Germinal center (tissue), 1 donor: ENCODE measurements at regions not wholly inside any gene's neighbourhood (a gene's known extent, or its start where the extent isn't known, plus 50 kb on each side); places are given as distances from the start of the nearest gene placed in this dataset.
"Not testable (repeated sequence)": the region's sequence is repeated elsewhere in the genome, so short reads cannot be mapped to it uniquely, and the experiment has no call there.

Source experiments
- DNase-seq: peaks from one replicate; pipeline ENCODE4 v3.0.0; 2012; ENCODE audit warnings: mixed read lengths, low spot score

DNA sequence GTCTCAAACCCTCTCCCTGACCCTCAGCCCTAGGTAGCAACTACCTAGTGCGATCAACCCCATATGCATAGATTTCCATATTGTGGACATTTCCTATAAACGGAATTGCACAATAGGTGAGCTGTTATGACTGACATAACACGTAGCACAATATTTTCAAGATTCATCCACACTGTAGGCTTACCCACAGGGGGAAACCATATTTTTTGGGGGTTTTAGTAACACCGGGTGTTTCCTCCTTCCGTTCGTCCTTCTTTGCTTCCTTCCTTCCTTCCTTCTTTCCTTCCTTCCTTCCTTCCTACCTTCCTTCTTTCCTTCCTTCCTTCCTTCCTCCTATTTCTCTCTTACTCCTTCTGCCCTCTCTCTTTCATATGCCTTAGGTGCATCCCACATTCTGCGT is 524.2 kb downstream of the CWH43 start:
- peak; percentile 4 for DNase-seq

DNA sequence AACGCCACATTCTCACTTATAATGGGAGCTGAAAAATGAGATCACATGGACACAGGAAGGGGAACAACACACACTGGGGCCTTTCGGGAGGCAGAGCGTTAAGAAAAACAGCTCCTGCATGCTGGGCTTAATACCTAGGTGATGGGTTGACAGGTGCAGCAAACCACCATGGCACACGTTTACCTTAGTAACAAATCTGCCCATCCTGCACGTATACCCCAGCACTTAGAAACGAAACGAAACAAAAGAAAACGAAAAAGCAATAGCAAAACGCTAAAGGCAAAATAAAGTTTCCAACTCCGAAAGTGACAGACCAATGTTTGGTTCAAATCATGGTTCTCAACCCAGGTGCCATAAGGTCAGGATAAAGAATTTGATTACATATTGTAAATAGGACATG is 525.3 kb downstream of the CWH43 start:
- DNase-seq = not testable (repeated sequence)

DNA sequence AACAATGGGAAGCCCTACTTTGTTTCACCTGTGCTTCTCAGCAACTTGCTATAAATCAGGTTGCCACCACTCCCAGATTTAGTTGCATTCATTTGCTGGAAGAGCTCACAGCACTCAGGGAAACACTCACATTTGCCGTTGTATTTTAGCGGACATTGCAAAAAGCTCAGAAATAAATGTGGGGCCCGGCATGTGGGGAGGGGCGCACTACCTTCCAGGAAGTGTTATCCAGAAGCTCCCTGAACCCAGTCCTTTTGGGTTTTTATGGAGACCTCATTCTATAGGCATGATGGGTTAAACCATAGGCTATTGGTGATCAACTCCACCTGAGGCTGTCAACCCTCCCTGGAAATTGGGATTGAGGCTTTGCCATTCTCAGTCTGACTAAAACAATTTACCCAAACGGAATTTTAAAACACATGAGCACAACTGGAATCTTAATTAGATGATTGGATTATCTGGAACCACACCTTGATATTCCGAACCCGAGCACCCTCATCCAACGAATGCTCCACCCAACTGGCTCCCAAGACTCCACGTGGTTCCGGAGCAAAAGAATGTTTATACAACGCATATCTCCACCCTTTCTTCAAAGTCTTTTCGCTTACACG is 525.9 kb downstream of the CWH43 start:
- not testable (repeated sequence) for DNase-seq

- not testable (repeated sequence) for DNase-seq
Observed at GRCh38 chr4:49512641-49513545, 526.8 kb downstream of the CWH43 start.

- DNase-seq = not testable (repeated sequence)
Observed at GRCh38 chr4:49513546-49514115, 527.6 kb downstream of the CWH43 start.

- DNase-seq = not testable (repeated sequence)
Observed at GRCh38 chr4:49514171-49514699, 528.2 kb downstream of the CWH43 start.

DNA sequence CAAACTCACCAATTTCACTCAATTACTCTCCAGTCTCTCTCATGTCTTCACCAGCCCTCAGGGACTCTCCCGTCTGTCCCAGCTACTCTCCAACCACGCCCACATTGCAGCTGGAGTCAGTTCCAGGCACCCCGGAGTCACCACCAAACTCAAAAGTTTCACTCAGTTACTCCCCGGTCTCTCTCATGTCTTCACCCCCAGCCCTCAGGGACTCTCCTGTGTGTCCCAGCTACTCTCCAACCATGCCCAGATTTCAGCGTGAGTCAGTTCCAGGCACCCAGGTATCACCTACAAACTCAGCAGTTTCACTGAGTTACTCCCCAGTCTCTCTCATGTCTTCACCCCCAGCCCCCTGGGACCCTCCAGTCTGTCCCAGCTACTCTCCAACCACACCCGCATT is 528.8 kb downstream of the CWH43 start:
- not testable (repeated sequence) for DNase-seq

DNA sequence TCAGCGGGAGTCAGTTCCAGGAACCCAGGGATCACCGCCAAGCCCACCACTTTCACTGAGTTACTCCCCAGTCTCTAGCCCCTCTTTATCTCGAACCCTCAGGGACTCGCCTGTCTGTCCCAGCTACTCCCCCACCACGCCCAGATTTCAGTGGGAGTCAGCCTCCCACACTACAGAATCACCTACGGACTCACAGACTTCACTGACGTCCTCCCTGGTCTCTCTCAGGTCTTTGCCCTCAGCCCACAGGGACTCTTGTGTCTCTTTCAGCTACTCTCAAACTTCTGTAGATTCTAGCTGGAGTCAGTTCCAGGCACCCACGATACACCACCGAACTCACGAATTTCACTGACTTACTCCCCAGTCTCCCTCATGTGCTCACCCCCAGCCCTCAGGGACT is 529.2 kb downstream of the CWH43 start:
- not testable (repeated sequence) for DNase-seq

DNA sequence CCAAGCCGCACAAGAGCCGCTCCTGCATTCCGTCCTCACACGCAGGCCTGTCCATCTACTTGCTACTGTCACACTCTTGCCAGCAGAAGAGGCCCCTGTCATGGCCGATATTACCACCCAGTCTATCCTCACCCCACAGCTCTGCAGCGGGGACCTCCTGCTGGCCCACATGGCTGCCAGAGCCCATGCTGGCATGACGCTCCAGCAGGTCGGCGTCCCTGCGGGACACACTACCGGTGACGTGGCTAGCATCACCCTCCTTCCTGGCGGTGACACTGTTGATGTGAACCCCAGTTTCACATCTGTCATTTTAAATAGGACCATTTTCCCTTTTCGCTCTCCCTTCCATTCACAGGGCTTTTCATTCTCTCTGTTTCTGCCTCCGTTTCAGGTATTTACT is 530.0 kb downstream of the CWH43 start:
- DNase-seq = not testable (repeated sequence)

- DNase-seq = no peak
Observed at GRCh38 chr4:49516796-49517195, 530.7 kb downstream of the CWH43 start.

GRCh38 chr4:49517485-49518205 is 531.6 kb downstream of the CWH43 start:
- DNase-seq = not testable (repeated sequence)

- DNase-seq = not testable (repeated sequence)
Observed at GRCh38 chr4:49519150-49520035, 533.3 kb downstream of the CWH43 start.

DNA sequence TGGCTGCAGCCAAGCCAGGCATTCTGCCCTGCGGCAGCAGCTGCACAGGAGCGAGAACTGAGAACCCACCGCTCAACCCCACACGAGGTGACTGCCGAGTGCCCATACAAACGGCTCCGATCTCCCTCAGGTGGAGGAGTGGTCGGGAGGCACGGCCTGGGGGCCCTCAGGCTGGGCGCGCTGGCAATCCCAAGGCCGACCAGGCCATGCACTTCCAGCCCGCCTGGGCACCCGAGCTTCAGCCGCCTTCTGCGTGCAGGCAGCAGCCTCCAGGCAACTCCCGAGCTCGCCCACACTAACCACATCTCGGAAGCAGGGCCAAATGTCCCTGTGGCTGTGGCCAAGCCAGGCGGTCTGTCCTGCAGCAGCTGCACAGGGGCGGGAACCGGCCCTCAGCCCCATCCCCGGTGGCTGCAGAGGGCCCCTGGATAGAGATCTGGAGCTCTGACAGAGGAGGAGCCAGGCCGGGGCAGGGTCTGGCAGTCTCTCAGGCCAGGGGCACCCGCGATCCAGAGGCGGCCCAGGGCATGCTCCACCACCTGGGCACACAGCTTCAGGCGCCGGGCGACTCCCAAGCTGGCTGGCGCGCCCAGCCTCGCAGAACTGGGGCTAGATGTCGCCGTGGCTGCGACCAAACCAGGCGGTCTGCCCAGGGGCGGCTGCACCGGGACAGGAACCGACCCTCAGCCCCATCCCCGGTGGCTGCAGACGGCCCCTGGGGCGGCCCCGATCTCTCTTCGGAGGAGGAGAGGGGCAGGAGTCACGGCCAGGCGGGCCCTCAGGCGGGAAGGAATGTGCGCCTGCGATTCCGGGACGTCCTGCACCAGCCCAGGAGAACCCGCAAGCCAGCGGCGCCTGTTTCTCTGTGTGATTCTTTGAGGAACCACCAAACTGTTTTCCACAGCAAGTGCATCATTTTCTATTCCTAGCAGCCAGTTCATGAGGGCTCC is 538.0 kb downstream of the CWH43 start:
- DNase-seq = not testable (repeated sequence)

DNA sequence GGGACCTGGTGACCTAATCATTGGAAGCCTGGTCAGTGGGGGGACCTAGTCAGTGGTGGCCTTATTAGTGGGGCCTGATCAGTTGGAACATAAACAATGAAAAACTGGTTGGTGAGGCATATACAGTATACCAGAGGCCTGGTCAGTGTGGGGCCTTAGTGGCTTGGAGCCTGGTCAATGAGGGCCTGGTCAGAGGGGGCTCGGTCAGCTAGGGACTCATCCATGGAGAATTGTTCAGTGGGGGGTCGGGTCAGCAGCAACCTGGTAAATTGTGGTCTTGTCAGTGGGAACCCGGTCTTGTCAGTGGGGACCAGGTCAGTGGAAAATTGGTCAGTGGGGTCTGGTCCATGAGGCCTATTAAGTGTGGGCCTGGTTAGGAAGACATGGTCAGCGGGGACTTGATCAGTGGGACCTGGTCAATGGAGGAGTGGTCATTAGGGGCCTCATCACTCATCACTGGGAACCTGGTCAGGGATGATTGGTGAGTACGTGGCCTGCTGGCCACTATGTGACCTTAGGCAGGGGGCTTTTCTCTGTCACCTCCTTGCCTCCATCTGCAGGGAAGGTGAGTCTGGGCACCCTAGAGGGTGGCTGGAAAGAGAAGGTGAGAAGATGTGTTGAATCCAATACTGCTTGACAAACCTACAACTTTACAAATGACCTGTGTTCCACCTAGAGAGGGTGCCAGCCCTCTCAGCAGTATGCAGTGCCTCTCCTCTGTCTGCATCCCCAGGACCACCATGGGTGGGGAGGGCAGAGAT is 573.0 kb downstream of the CWH43 start:
- DNase-seq = not testable (repeated sequence)

- not testable (repeated sequence) for DNase-seq
Observed at GRCh38 chr4:49560131-49560816, 574.2 kb downstream of the CWH43 start.

DNA sequence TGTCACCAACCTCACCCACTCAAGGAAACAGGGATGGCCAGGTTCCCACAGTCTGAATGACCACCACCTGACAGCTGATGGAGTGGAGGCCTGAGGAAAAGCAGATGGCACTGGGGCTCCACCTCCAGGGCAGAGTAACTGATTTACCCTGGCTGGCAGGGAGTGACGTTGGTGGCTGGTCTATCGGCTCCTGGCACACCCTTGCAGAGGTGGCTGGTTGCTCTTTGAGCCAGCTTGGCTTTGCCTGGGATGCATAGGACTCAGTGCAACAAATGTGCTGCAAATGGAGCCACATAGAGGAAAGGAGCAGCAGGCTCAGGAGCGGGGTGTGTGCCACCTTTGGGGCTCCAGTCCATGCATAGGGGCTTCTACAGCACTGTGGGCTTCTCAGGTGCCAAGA is 574.8 kb downstream of the CWH43 start:
- not testable (repeated sequence) for DNase-seq

GRCh38 chr4:49570248-49570647 is 584.2 kb downstream of the CWH43 start:
- DNase-seq = not testable (repeated sequence)

GRCh38 chr4:49573666-49574215 is 587.7 kb downstream of the CWH43 start:
- DNase-seq = not testable (repeated sequence)
